ENCODE measurements at regions not wholly inside any gene's neighbourhood (a gene's known extent, or its start where the extent isn't known, plus 50 kb on each side); places are given as distances from the start of the nearest gene placed in this dataset.
"Not testable (repeated sequence)": the region's sequence is repeated elsewhere in the genome, so short reads cannot be mapped to it uniquely, and the experiment has no call there.

GRCh38 chr4:188287169-188287894 is 148.1 kb downstream of the TRIML1 start:
- DNase-seq = no peak

GRCh38 chr4:188289531-188290125 is 150.4 kb downstream of the TRIML1 start:
- no peak for DNase-seq

- no peak for DNase-seq
Observed at GRCh38 chr4:188295899-188296298, 156.7 kb downstream of the TRIML1 start.

- DNase-seq = no peak
Observed at GRCh38 chr4:188296331-188296730, 157.1 kb downstream of the TRIML1 start.

- DNase-seq = no peak
Observed at GRCh38 chr4:188297873-188298272, 158.6 kb downstream of the TRIML1 start.

- no peak for DNase-seq
Observed at GRCh38 chr4:188299161-188299560, 159.9 kb downstream of the TRIML1 start.

GRCh38 chr4:188300385-188300784 is 161.1 kb downstream of the TRIML1 start:
- no peak for DNase-seq

- DNase-seq = no peak
Observed at GRCh38 chr4:188305690-188306089, 166.4 kb downstream of the TRIML1 start.

- DNase-seq = no peak
Observed at GRCh38 chr4:188307591-188307990, 168.3 kb downstream of the TRIML1 start.

GRCh38 chr4:188308142-188308541 is 168.9 kb downstream of the TRIML1 start:
- no peak for DNase-seq

GRCh38 chr4:188316391-188316790 is 177.2 kb downstream of the TRIML1 start:
- no peak for DNase-seq

GRCh38 chr4:188328966-188329365 is 189.7 kb downstream of the TRIML1 start:
- DNase-seq = no peak

- no peak for DNase-seq
Observed at GRCh38 chr4:188329521-188329920, 190.3 kb downstream of the TRIML1 start.

- DNase-seq = no peak
Observed at GRCh38 chr4:188332265-188332664, 193.0 kb downstream of the TRIML1 start.

GRCh38 chr4:188336891-188337290 is 197.7 kb downstream of the TRIML1 start:
- DNase-seq = no peak

GRCh38 chr4:188341428-188341827 is 202.2 kb downstream of the TRIML1 start:
- no peak for DNase-seq

GRCh38 chr4:188346171-188346809 is 207.0 kb downstream of the TRIML1 start:
- no peak for DNase-seq

GRCh38 chr4:188347339-188347738 is 208.1 kb downstream of the TRIML1 start:
- DNase-seq = no peak

GRCh38 chr4:188349569-188349968 is 210.3 kb downstream of the TRIML1 start:
- not testable (repeated sequence) for DNase-seq

- DNase-seq = no peak
Observed at GRCh38 chr4:188363196-188363595, 224.0 kb downstream of the TRIML1 start.

- DNase-seq = no peak
Observed at GRCh38 chr4:188370777-188371176, 231.5 kb downstream of the TRIML1 start.

GRCh38 chr4:188372058-188372457 is 232.8 kb downstream of the TRIML1 start:
- DNase-seq = no peak

GRCh38 chr4:188372829-188373228 is 233.6 kb downstream of the TRIML1 start:
- no peak for DNase-seq

- no peak for DNase-seq
Observed at GRCh38 chr4:188374871-188375270, 235.6 kb downstream of the TRIML1 start.

Measured in NCI-H2171 treated with DMSO at 0.1 percent for 48 hours (cell line).